ENCODE measurements at regions not wholly inside any gene's neighbourhood (a gene's known extent, or its start where the extent isn't known, plus 50 kb on each side); places are given as distances from the start of the nearest gene placed in this dataset.

DNA sequence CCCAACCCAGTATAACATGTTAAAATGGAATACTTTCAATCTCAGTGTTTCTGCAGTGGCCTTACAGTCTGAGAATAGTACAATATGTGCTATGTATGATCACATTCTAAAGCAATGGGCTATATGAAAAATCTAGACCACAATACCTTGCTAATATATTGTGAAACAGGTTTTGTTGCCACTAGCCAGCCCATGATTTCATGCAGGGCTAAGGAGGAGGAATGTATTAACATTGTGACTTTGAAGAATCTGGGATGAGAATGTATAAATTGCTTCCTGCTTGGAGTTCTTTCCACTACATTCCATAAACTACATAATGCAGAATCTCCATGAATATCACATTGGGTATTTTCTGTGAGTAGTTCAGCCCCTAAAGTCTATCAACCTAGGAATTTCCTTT is 935.4 kb upstream of the GRIA3 start:
- Histone ChIP-seq H3K4me3 (ENCODE audit: low read depth, low read length) (no peak overlapping the region), H3K9me3 (ENCODE audit: control insufficient read depth, insufficient read depth, low read depth, low read length) (no peaks in the 10 kb centered on the region), H3K4me1 (ENCODE audit: control insufficient read depth, insufficient read depth, low read length) (no peaks in the 10 kb centered on the region), H3K36me3 (ENCODE audit: control insufficient read depth in 2 of 2, insufficient read depth in 1 of 2, low read length in 2 of 2) (no peaks in the 10 kb centered on the region), H3K27ac (ENCODE audit: extremely low read depth, low read depth, low read length) (no peak overlapping the region)
- POLR2A ChIA-PET: no interaction called here
- CTCF ChIA-PET: no interaction called here
- TF ChIP-seq, protein P1, sequence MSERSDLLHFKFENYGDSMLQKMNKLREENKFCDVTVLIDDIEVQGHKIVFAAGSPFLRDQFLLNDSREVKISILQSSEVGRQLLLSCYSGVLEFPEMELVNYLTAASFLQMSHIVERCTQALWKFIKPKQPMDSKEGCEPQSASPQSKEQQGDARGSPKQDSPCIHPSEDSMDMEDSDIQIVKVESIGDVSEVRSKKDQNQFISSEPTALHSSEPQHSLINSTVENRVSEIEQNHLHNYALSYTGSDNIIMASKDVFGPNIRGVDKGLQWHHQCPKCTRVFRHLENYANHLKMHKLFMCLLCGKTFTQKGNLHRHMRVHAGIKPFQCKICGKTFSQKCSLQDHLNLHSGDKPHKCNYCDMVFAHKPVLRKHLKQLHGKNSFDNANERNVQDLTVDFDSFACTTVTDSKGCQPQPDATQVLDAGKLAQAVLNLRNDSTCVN (tag by site-specific recombination; optimal IDR thresholded peaks at IDR 0.05): no peak
- no peak for TF ChIP-seq ZNF121 (tag by site-specific recombination; IDR thresholded peaks at IDR 0.05)
- TF ChIP-seq ZNF664 (tag by site-specific recombination; IDR thresholded peaks at IDR 0.05): no peak
- TF ChIP-seq, protein P2, sequence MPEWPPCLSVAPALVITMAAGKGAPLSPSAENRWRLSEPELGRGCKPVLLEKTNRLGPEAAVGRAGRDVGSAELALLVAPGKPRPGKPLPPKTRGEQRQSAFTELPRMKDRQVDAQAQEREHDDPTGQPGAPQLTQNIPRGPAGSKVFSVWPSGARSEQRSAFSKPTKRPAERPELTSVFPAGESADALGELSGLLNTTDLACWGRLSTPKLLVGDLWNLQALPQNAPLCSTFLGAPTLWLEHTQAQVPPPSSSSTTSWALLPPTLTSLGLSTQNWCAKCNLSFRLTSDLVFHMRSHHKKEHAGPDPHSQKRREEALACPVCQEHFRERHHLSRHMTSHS (tag by site-specific recombination; IDR thresholded peaks at IDR 0.05): no peak
- TF ChIP-seq SCRT2 (tag by site-specific recombination; IDR thresholded peaks at IDR 0.05): no peak
- TF ChIP-seq ZNF221 (tag by site-specific recombination; IDR thresholded peaks at IDR 0.05; ENCODE audit: borderline replicate concordance): no peak
- TF ChIP-seq, protein P3, sequence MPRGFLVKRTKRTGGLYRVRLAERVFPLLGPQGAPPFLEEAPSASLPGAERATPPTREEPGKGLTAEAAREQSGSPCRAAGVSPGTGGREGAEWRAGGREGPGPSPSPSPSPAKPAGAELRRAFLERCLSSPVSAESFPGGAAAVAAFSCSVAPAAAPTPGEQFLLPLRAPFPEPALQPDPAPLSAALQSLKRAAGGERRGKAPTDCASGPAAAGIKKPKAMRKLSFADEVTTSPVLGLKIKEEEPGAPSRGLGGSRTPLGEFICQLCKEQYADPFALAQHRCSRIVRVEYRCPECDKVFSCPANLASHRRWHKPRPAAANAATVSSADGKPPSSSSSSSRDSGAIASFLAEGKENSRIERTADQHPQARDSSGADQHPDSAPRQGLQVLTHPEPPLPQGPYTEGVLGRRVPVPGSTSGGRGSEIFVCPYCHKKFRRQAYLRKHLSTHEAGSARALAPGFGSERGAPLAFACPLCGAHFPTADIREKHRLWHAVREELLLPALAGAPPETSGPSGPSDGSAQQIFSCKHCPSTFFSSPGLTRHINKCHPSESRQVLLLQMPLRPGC (tag by site-specific recombination; IDR thresholded peaks at IDR 0.05): no peak
- no peak for TF ChIP-seq SP7 (tag by site-specific recombination; IDR thresholded peaks at IDR 0.05)
- TF ChIP-seq, protein P4, sequence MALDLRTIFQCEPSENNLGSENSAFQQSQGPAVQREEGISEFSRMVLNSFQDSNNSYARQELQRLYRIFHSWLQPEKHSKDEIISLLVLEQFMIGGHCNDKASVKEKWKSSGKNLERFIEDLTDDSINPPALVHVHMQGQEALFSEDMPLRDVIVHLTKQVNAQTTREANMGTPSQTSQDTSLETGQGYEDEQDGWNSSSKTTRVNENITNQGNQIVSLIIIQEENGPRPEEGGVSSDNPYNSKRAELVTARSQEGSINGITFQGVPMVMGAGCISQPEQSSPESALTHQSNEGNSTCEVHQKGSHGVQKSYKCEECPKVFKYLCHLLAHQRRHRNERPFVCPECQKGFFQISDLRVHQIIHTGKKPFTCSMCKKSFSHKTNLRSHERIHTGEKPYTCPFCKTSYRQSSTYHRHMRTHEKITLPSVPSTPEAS (tag by site-specific recombination; IDR thresholded peaks at IDR 0.05): no peak
- TF ChIP-seq ZNF433 (tag by site-specific recombination; IDR thresholded peaks at IDR 0.05; ENCODE audit: low read depth): no peak
- no peak for TF ChIP-seq ZNF791 (tag by site-specific recombination; IDR thresholded peaks at IDR 0.05)
- TF ChIP-seq, protein P5, sequence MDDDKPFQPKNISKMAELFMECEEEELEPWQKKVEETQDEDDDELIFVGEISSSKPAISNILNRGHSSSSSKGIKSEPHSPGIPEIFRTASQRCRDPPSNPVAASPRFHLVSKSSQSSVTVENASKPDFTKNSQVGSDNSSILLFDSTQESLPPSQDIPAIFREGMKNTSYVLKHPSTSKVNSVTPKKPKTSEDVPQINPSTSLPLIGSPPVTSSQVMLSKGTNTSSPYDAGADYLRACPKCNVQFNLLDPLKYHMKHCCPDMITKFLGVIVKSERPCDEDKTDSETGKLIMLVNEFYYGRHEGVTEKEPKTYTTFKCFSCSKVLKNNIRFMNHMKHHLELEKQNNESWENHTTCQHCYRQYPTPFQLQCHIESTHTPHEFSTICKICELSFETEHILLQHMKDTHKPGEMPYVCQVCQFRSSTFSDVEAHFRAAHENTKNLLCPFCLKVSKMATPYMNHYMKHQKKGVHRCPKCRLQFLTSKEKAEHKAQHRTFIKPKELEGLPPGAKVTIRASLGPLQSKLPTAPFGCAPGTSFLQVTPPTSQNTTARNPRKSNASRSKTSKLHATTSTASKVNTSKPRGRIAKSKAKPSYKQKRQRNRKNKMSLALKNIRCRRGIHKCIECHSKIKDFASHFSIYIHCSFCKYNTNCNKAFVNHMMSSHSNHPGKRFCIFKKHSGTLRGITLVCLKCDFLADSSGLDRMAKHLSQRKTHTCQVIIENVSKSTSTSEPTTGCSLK (tag by site-specific recombination; IDR thresholded peaks at IDR 0.05): no peak
- TF ChIP-seq TCF7L2 (IDR thresholded peaks at IDR 0.05; ENCODE audit: borderline replicate concordance, low read depth, low read length): no peak
- no peak for TF ChIP-seq ZNF175 (tag by site-specific recombination; IDR thresholded peaks at IDR 0.05)
- TF ChIP-seq, protein P6, sequence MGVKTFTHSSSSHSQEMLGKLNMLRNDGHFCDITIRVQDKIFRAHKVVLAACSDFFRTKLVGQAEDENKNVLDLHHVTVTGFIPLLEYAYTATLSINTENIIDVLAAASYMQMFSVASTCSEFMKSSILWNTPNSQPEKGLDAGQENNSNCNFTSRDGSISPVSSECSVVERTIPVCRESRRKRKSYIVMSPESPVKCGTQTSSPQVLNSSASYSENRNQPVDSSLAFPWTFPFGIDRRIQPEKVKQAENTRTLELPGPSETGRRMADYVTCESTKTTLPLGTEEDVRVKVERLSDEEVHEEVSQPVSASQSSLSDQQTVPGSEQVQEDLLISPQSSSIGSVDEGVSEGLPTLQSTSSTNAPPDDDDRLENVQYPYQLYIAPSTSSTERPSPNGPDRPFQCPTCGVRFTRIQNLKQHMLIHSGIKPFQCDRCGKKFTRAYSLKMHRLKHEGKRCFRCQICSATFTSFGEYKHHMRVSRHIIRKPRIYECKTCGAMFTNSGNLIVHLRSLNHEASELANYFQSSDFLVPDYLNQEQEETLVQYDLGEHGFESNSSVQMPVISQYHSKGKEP (tag by site-specific recombination; IDR thresholded peaks at IDR 0.05): no peak

DNA sequence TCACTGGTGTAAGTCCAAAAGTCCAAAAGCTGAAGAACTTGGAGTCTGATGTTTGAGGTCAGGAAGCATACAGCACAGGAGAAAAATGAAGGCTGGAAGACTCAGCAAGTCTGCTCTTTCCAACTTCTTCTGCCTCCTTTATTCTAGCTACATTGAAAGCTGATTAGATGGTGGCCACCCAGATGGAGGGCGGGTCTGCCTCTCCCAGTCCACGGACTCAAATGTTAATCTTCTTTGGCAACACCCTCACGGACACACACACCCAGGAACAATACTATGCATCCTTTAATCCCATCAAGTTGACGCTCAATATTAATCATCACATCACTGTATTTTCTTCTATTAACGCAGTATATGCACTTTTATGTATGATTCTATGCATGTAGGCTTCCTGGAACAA is 931.6 kb upstream of the GRIA3 start:
- Histone ChIP-seq H3K9me3 (ENCODE audit: control insufficient read depth, insufficient read depth, low read depth, low read length) (no peaks in the 10 kb centered on the region), H3K4me3 (ENCODE audit: low read depth, low read length) (no peak overlapping the region), H3K4me1 (ENCODE audit: control insufficient read depth, insufficient read depth, low read length) (no peaks in the 10 kb centered on the region), H3K27ac (ENCODE audit: extremely low read depth, low read depth, low read length) (no peak overlapping the region), H3K36me3 (ENCODE audit: control insufficient read depth in 2 of 2, insufficient read depth in 1 of 2, low read length in 2 of 2) (no peaks in the 10 kb centered on the region)
- POLR2A ChIA-PET: no interaction called here
- CTCF ChIA-PET: no interaction called here
- no peak for TF ChIP-seq ZNF324 (tag by site-specific recombination; IDR thresholded peaks at IDR 0.05)
- no peak for TF ChIP-seq GFI1B (tag by site-specific recombination; IDR thresholded peaks at IDR 0.05)
- TF ChIP-seq ZNF423 (tag by site-specific recombination; IDR thresholded peaks at IDR 0.05): no peak
- TF ChIP-seq, protein P7, sequence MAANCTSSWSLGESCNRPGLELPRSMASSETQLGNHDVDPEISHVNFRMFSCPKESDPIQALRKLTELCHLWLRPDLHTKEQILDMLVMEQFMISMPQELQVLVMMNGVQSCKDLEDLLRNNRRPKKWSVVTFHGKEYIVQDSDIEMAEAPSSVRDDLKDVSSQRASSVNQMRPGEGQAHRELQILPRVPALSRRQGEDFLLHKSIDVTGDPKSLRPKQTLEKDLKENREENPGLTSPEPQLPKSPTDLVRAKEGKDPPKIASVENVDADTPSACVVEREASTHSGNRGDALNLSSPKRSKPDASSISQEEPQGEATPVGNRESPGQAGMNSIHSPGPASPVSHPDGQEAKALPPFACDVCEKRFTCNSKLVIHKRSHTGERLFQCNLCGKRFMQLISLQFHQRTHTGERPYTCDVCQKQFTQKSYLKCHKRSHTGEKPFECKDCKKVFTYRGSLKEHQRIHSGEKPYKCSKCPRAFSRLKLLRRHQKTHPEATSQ (tag by site-specific recombination; IDR thresholded peaks at IDR 0.05): no peak
- TF ChIP-seq ZNF112 (tag by site-specific recombination; IDR thresholded peaks at IDR 0.05): no peak
- TF ChIP-seq, protein P8, sequence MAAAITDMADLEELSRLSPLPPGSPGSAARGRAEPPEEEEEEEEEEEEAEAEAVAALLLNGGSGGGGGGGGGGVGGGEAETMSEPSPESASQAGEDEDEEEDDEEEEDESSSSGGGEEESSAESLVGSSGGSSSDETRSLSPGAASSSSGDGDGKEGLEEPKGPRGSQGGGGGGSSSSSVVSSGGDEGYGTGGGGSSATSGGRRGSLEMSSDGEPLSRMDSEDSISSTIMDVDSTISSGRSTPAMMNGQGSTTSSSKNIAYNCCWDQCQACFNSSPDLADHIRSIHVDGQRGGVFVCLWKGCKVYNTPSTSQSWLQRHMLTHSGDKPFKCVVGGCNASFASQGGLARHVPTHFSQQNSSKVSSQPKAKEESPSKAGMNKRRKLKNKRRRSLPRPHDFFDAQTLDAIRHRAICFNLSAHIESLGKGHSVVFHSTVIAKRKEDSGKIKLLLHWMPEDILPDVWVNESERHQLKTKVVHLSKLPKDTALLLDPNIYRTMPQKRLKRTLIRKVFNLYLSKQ (tag by site-specific recombination; IDR thresholded peaks at IDR 0.05; ENCODE audit: borderline replicate concordance): no peak
- no peak for TF ChIP-seq ZNF514 (tag by site-specific recombination; IDR thresholded peaks at IDR 0.05)
- TF ChIP-seq ZNF626 (tag by site-specific recombination; IDR thresholded peaks at IDR 0.05): no peak
- no peak for TF ChIP-seq ZNF19 (tag by site-specific recombination; IDR thresholded peaks at IDR 0.05; ENCODE audit: low read depth)
- TF ChIP-seq EGR2 (tag by site-specific recombination; IDR thresholded peaks at IDR 0.05; ENCODE audit: low read depth): no peak
